H1 (cell line): ENCODE measurements at regions not wholly inside any gene's neighbourhood (a gene's known extent, or its start where the extent isn't known, plus 50 kb on each side); places are given as distances from the start of the nearest gene placed in this dataset.

ENCODE experiments used
- ASH2L ChIP-seq: fragments of 200-600, 300-600 bp; sonication (generic); IDR thresholded peaks from one replicate; pipeline ENCODE4 v1.7.1; 2017; ENCODE audit warnings: low read length
- BRCA1 ChIP-seq: IDR thresholded peaks from 2 replicates; pipeline ENCODE4 v1.6.1; 2012; ENCODE audit warnings: low read depth, low read length, improper control_type of control experiment
- CEBPB ChIP-seq: IDR thresholded peaks from 2 replicates; pipeline ENCODE4 v1.6.1; 2012; ENCODE audit warnings: low read depth, low read length
- EP300 ChIP-seq, 2 experiments: IDR thresholded peaks; 1 replicate in 1 of 2; 2 replicates in 1 of 2; pipeline ENCODE4 v1.6.1; 2011 to 2012; ENCODE audit warnings: low read depth in 2 of 2, low read length in 2 of 2, mild to moderate bottlenecking in 2 of 2, borderline replicate concordance in 1 of 2, inconsistent platforms in 1 of 2, moderate library complexity in 1 of 2
- EZH2 ChIP-seq: fragments of 200-600 bp; sonication (generic); IDR thresholded peaks from 2 replicates; pipeline ENCODE4 v1.7.1; 2012; ENCODE audit warnings: low read depth, mild to moderate bottlenecking, moderate library complexity, low read length, inconsistent platforms; ENCODE audit not compliant: severe bottlenecking
- POLR2A ChIP-seq, 2 experiments: IDR thresholded peaks; 1 replicate in 1 of 2; 2 replicates in 1 of 2; pipeline ENCODE4 v1.6.1; 2011; ENCODE audit warnings: low read depth in 2 of 2, low read length in 2 of 2, mild to moderate bottlenecking in 2 of 2; ENCODE audit errors: control extremely low read depth in 1 of 2
- POLR2AphosphoS5 ChIP-seq: IDR thresholded peaks from 2 replicates; pipeline ENCODE4 v1.6.1; 2011; ENCODE audit warnings: low read depth, low read length
- RFX5 ChIP-seq: IDR thresholded peaks from 2 replicates; pipeline ENCODE4 v1.6.1; 2011; ENCODE audit warnings: low read depth, low read length, improper control_type of control experiment, borderline replicate concordance
- RNF2 ChIP-seq: fragments of 200-900, 300-1000 bp; sonication (generic); IDR thresholded peaks from 2 replicates; pipeline ENCODE4 v1.7.1; 2016; ENCODE audit warnings: borderline replicate concordance, low read depth, mild to moderate bottlenecking, antibody characterized with exemption, low read length; ENCODE audit not compliant: poor library complexity, severe bottlenecking; ENCODE audit errors: missing control alignments
- SRF ChIP-seq: IDR thresholded peaks from 2 replicates; pipeline ENCODE4 v1.6.1; 2011; ENCODE audit warnings: mild to moderate bottlenecking, low read depth, low read length, moderate library complexity
- SUZ12 ChIP-seq: fragments of 200-600 bp; sonication (generic); IDR thresholded peaks from 2 replicates; pipeline ENCODE4 v1.6.1; 2012; ENCODE audit warnings: mild to moderate bottlenecking, inconsistent platforms, low read length, moderate library complexity, mixed read lengths
- TAF1 ChIP-seq: IDR thresholded peaks from 2 replicates; pipeline ENCODE4 v1.6.1; 2011; ENCODE audit warnings: mild to moderate bottlenecking, low read depth, low read length
- TF ChIP-seq, protein P1 (sequence below), 3 experiments: IDR thresholded peaks; 1 replicate in 2 of 3; 2 replicates in 1 of 3; pipeline versions ENCODE4 v1.5.1 to v1.6.1; 2011; ENCODE audit warnings: low read length in 3 of 3, mild to moderate bottlenecking in 3 of 3, inconsistent platforms in 2 of 3, low read depth in 1 of 3, moderate library complexity in 1 of 3; ENCODE audit not compliant: insufficient read depth in 1 of 3; ENCODE audit errors: control extremely low read depth in 1 of 3
- TF ChIP-seq, protein P2 (sequence below): IDR thresholded peaks from 2 replicates; pipeline ENCODE4 v1.6.1; 2011; ENCODE audit warnings: low read depth, mild to moderate bottlenecking, low read length; ENCODE audit not compliant: insufficient read depth

DNA sequence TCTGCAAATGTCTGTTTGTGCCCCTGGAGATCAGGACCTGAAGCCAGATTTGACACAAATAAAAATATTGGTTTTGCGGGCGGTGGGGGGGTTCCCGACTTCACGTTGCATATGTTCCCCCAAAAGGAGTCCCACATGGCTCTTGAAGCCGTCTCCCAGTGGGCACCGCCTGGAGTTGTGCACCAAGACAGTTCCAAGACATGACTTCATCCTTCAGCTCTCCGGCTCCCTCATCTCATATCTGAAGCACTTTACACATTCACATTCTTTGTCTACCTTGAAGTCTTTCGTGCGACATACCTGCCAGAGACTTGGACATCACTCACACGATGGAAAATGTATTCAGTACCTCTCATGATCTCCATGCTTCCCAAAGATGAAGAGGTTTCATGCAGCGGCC, 362.8 kb upstream of the FOXK1 start:
- TF ChIP-seq SUZ12 (no peak), SRF (no peak), POLR2A (IDR thresholded peaks at IDR 0.05; ENCODE audit: control extremely low read depth in 1 of 2, low read depth in 2 of 2, low read length in 2 of 2) (no peak), RFX5 (no peak), EP300 (IDR thresholded peaks at IDR 0.05; ENCODE audit: borderline replicate concordance in 1 of 2, low read depth in 2 of 2, low read length in 2 of 2) (no peak), EZH2 (no peak), ASH2L (no peak), POLR2AphosphoS5 (no peak), TAF1 (no peak), RNF2 (no peak), BRCA1 (no peak), CEBPB (no peak)
- TF ChIP-seq, protein P1, sequence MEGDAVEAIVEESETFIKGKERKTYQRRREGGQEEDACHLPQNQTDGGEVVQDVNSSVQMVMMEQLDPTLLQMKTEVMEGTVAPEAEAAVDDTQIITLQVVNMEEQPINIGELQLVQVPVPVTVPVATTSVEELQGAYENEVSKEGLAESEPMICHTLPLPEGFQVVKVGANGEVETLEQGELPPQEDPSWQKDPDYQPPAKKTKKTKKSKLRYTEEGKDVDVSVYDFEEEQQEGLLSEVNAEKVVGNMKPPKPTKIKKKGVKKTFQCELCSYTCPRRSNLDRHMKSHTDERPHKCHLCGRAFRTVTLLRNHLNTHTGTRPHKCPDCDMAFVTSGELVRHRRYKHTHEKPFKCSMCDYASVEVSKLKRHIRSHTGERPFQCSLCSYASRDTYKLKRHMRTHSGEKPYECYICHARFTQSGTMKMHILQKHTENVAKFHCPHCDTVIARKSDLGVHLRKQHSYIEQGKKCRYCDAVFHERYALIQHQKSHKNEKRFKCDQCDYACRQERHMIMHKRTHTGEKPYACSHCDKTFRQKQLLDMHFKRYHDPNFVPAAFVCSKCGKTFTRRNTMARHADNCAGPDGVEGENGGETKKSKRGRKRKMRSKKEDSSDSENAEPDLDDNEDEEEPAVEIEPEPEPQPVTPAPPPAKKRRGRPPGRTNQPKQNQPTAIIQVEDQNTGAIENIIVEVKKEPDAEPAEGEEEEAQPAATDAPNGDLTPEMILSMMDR (IDR thresholded peaks at IDR 0.05; ENCODE audit: control extremely low read depth in 1 of 3, insufficient read depth in 1 of 3, low read depth in 1 of 3, low read length in 3 of 3): no peak
- TF ChIP-seq, protein P2, sequence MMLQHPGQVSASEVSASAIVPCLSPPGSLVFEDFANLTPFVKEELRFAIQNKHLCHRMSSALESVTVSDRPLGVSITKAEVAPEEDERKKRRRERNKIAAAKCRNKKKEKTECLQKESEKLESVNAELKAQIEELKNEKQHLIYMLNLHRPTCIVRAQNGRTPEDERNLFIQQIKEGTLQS: no peak
